Ascending aorta (tissue), 2 donors: ENCODE measurements at regions not wholly inside any gene's neighbourhood (a gene's known extent, or its start where the extent isn't known, plus 50 kb on each side); places are given as distances from the start of the nearest gene placed in this dataset.

Experiments
- DNase-seq, 2 donors: peaks; one replicate each; pipeline ENCODE4 v3.0.0-alpha.2; 2019; ENCODE audit warnings: low spot score in 2 of 2
- H3K27ac ChIP-seq, 2 donors: fragments of 200-600 bp; sonication (generic); one replicate each; pipeline ENCODE4 v1.5.1; 2016 to 2017; ENCODE audit warnings: mild to moderate bottlenecking in 1 of 2
- H3K27me3 ChIP-seq: fragments of 200-600 bp; sonication (generic); one replicate; pipeline ENCODE4 v1.5.1; 2017
- H3K36me3 ChIP-seq, 2 donors: fragments of 200-600 bp; sonication (generic); one replicate each; pipeline ENCODE4 v1.5.1; 2016
- H3K4me1 ChIP-seq, 2 donors: fragments of 200-600 bp; sonication (generic); one replicate each; pipeline ENCODE4 v1.5.1; 2016 to 2017; ENCODE audit warnings: mild to moderate bottlenecking in 1 of 2
- H3K4me3 ChIP-seq, 2 donors: fragments of 200-600 bp; sonication (generic); one replicate each; pipeline ENCODE4 v1.5.1; 2016 to 2017; ENCODE audit warnings: mild to moderate bottlenecking in 1 of 2
- H3K9me3 ChIP-seq, 2 donors: fragments of 200-600 bp; sonication (generic); one replicate each; pipeline ENCODE4 v1.5.1; 2016
- intact Hi-C: fragments of 100-400 bp; cut with DNase I; formaldehyde crosslinking; loops from one replicate; pipeline ENCODE4 v1.15.1; 2023
- TF ChIP-seq, protein P1 (sequence below), 3 experiments: fragments of 200-600 bp in 2 of 3; fragments of 450-650 bp in 1 of 3; sonication (generic) in 2 of 3; IDR thresholded peaks; one replicate each; pipeline ENCODE4 v1.5.1; 2016 to 2019; ENCODE audit warnings: antibody characterized with exemption in 3 of 3, mild to moderate bottlenecking in 1 of 3, moderate library complexity in 1 of 3

DNA sequence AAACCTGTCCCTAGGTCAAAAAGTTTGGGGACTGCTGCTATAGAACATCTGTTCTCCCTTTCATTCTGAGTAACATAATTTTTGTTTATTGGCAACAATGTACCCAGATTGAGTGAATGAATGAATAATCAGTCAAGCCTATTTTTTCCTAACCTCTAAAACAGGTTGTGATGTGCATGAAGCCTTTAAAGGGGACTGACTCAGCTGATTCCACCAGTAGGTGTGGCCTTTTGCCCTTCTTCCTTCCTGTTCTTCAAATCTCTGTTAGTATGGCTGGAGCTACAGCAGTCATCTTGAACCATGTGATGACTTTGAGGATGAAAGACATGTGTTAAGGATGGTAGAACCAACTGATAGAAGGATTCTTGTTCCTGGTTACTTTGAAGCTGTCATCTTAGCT lies 476.1 kb downstream of the NUF2 start:
- no peaks in the 10 kb centered on the region for H3K9me3 ChIP-seq
- H3K4me3 ChIP-seq: no peak overlapping the region
- H3K4me1 ChIP-seq: no peaks in the 10 kb centered on the region
- H3K27ac ChIP-seq: no peak overlapping the region
- H3K36me3 ChIP-seq: no peaks in the 10 kb centered on the region
- no peak for DNase-seq
- H3K27me3 ChIP-seq: no peaks in the 10 kb centered on the region
- TF ChIP-seq, protein P1, sequence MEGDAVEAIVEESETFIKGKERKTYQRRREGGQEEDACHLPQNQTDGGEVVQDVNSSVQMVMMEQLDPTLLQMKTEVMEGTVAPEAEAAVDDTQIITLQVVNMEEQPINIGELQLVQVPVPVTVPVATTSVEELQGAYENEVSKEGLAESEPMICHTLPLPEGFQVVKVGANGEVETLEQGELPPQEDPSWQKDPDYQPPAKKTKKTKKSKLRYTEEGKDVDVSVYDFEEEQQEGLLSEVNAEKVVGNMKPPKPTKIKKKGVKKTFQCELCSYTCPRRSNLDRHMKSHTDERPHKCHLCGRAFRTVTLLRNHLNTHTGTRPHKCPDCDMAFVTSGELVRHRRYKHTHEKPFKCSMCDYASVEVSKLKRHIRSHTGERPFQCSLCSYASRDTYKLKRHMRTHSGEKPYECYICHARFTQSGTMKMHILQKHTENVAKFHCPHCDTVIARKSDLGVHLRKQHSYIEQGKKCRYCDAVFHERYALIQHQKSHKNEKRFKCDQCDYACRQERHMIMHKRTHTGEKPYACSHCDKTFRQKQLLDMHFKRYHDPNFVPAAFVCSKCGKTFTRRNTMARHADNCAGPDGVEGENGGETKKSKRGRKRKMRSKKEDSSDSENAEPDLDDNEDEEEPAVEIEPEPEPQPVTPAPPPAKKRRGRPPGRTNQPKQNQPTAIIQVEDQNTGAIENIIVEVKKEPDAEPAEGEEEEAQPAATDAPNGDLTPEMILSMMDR (IDR thresholded peaks at IDR 0.05): no peak
- intact Hi-C loops: no loop called here

- TF ChIP-seq, protein P1 (IDR thresholded peaks at IDR 0.05): no peak
- Histone ChIP-seq H3K36me3 (no peaks in the 10 kb centered on the region), H3K4me3 (no peak overlapping the region), H3K27ac (no peak overlapping the region), H3K27me3 (no peaks in the 10 kb centered on the region), H3K4me1 (no peaks in the 10 kb centered on the region), H3K9me3 (no peaks in the 10 kb centered on the region)
- no peak for DNase-seq
- intact Hi-C loops: no loop called here
Measured at GRCh38 chr1:163799190-163799805, 477.5 kb downstream of the NUF2 start.

GRCh38 chr1:163807331-163808049 lies 485.7 kb downstream of the NUF2 start:
- H3K4me1 ChIP-seq: no peaks in the 10 kb centered on the region
- no peaks in the 10 kb centered on the region for H3K27me3 ChIP-seq
- intact Hi-C loops: no loop called here
- H3K9me3 ChIP-seq: no peaks in the 10 kb centered on the region
- no peak overlapping the region for H3K27ac ChIP-seq
- DNase-seq: no peak
- H3K4me3 ChIP-seq: no peak overlapping the region
- H3K36me3 ChIP-seq: no peaks in the 10 kb centered on the region
- TF ChIP-seq, protein P1 (IDR thresholded peaks at IDR 0.05): no peak

DNA sequence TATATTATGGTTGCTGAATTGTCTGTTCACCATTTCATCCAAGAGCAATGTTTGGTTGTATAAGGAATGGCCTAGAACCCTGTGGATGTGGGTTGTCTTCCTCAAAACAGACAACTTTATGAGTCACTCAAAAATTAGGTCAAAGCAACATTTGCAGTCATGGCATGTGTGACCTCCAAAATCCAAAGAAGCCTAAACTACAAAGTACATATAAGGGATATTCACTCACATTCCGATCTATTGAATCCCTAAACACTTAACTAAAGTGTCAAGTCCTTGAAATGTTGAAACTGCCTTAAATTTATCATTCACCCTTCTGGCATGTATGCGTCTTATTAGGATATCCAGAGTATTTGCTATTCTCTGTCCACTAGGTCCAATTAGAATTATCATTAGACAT lies 491.5 kb downstream of the NUF2 start:
- TF ChIP-seq, protein P1 (IDR thresholded peaks at IDR 0.05): no peak
- H3K36me3 ChIP-seq: no peaks in the 10 kb centered on the region
- DNase-seq: no peak
- no peaks in the 10 kb centered on the region for H3K27me3 ChIP-seq
- intact Hi-C loops: no loop called here
- H3K27ac ChIP-seq: no peak overlapping the region
- H3K4me1 ChIP-seq: no peaks in the 10 kb centered on the region
- no peak overlapping the region for H3K4me3 ChIP-seq
- no peaks in the 10 kb centered on the region for H3K9me3 ChIP-seq

DNA sequence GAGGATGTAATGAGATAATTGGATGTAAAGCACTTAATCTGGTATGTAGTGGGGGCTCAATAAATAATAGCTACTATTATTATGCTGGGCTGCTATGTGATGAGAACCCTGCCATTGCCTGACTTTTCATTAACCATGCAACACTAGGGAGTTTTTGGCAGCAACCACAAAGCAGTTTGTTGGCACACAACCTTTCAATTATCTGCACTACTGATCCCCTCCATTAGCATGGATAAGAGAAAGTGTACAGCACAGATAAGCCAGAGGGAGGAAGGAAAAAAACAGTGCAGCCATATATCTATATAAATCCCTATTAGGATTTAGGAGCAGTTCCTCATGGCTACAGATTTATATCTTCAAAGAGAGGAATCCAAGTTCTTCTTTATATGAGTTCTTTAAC lies 498.5 kb downstream of the NUF2 start:
- Histone ChIP-seq H3K36me3 (no peaks in the 10 kb centered on the region), H3K27ac (no peak overlapping the region), H3K27me3 (no peaks in the 10 kb centered on the region), H3K9me3 (no peaks in the 10 kb centered on the region), H3K4me1 (no peaks in the 10 kb centered on the region), H3K4me3 (no peak overlapping the region)
- TF ChIP-seq, protein P1 (IDR thresholded peaks at IDR 0.05): no peak
- no peak for DNase-seq
- intact Hi-C loops: no loop called here
